Prostate gland (tissue), 2 donors: ENCODE measurements at regions not wholly inside any gene's neighbourhood (a gene's known extent, or its start where the extent isn't known, plus 50 kb on each side); places are given as distances from the start of the nearest gene placed in this dataset.

Experiments used
- DNase-seq: peaks from one replicate; pipeline ENCODE4 v3.0.0-alpha.2; 2019; ENCODE audit warnings: low spot score
- H3K27ac ChIP-seq, 2 donors: fragments of 200-600 bp; sonication (generic); 2 replicates each; pipeline ENCODE4 v1.5.1; 2017 to 2019
- H3K27me3 ChIP-seq: fragments of 200-600 bp; sonication (generic); replicated peaks from 2 replicates; pipeline ENCODE4 v1.5.1; 2019; ENCODE audit not compliant: insufficient read depth
- H3K36me3 ChIP-seq, 2 donors: fragments of 200-600 bp; sonication (generic); 1 replicate in 1 of 2; 2 replicates in 1 of 2; pipeline versions ENCODE4 v1.5.1 to v1.8.1; 2017 to 2019
- H3K4me1 ChIP-seq: fragments of 200-600 bp; sonication (generic); replicated peaks from 2 replicates; pipeline ENCODE4 v1.5.1; 2019
- H3K4me3 ChIP-seq, 2 donors: fragments of 200-600 bp; sonication (generic); 2 replicates each; pipeline ENCODE4 v1.5.1; 2017 to 2019
- H3K9me3 ChIP-seq: fragments of 200-600 bp; sonication (generic); 2 replicates; pipeline ENCODE4 v1.5.1; 2017
- CTCF ChIP-seq, 4 experiments: fragments of 200-600 bp in 2 of 4; fragments of 450-650 bp in 2 of 4; sonication (generic) in 2 of 4; IDR thresholded peaks; 1 replicate in 3 of 4; 2 replicates in 1 of 4; pipeline ENCODE4 v1.5.1; 2016 to 2019; ENCODE audit warnings: antibody characterized with exemption in 4 of 4, mild to moderate bottlenecking in 2 of 4, moderate library complexity in 2 of 4
- POLR2A ChIP-seq: fragments of 450-650 bp; IDR thresholded peaks from one replicate; pipeline ENCODE4 v1.6.1; 2016; ENCODE audit warnings: antibody characterized with exemption, mild to moderate bottlenecking
- POLR2AphosphoS5 ChIP-seq: sonication (generic); formaldehyde crosslinking; IDR thresholded peaks from one replicate; pipeline ENCODE4 v1.6.1; 2017; ENCODE audit warnings: antibody characterized with exemption
- WGBS: methylation state at CpG from one replicate; pipeline ENCODE4 v1.1.5; 2018; 5-methylcytosine and 5-hydroxymethylcytosine counted together
- intact Hi-C: fragments of 100-400 bp; cut with DNase I; formaldehyde crosslinking; loops from one replicate; pipeline ENCODE4 v1.14.2; 2022

- H3K27ac ChIP-seq = no peak overlapping the region
- DNase-seq = no peak
- no peaks in the 10 kb centered on the region for H3K9me3 ChIP-seq
- H3K4me1 ChIP-seq = no peaks in the 10 kb centered on the region
- intact Hi-C loops = no loop called here
- no peaks in the 10 kb centered on the region for H3K36me3 ChIP-seq
- H3K27me3 ChIP-seq = no peaks in the 10 kb centered on the region
- TF ChIP-seq POLR2A (no peak), POLR2AphosphoS5 (no peak), CTCF (IDR thresholded peaks at IDR 0.05) (no peak)
- 78% methylated on average over 1 of the region's 1 CpG for WGBS
- H3K4me3 ChIP-seq = no peak overlapping the region
These were observed 115.9 kb upstream of the ST8SIA2 start for GRCh38 chr15:92277776-92278175.

GRCh38 chr15:92283813-92284212, 109.9 kb upstream of the ST8SIA2 start:
- TF ChIP-seq POLR2A (no peak), POLR2AphosphoS5 (no peak), CTCF (IDR thresholded peaks at IDR 0.05) (no peak)
- no peak for DNase-seq
- intact Hi-C loops = no loop called here
- Histone ChIP-seq H3K4me3 (no peak overlapping the region), H3K4me1 (no peaks in the 10 kb centered on the region), H3K9me3 (no peaks in the 10 kb centered on the region), H3K27me3 (no peaks in the 10 kb centered on the region), H3K36me3 (no peaks in the 10 kb centered on the region), H3K27ac (no peak overlapping the region)
- 41% methylated on average over 2 of the region's 2 CpGs for WGBS

- Histone ChIP-seq H3K27me3 (no peaks in the 10 kb centered on the region), H3K4me3 (no peak overlapping the region), H3K4me1 (no peaks in the 10 kb centered on the region), H3K36me3 (no peaks in the 10 kb centered on the region), H3K27ac (no peak overlapping the region), H3K9me3 (no peaks in the 10 kb centered on the region)
- DNase-seq = no peak
- intact Hi-C loops = no loop called here
- 81% methylated on average over 2 of the region's 2 CpGs for WGBS
- TF ChIP-seq POLR2AphosphoS5 (no peak), CTCF (IDR thresholded peaks at IDR 0.05) (no peak)
These were observed 104.9 kb upstream of the ST8SIA2 start for GRCh38 chr15:92288755-92289154.

GRCh38 chr15:92289733-92290132, 103.9 kb upstream of the ST8SIA2 start:
- WGBS = 55% methylated on average over 4 of the region's 4 CpGs
- H3K36me3 ChIP-seq = no peaks in the 10 kb centered on the region
- H3K4me3 ChIP-seq = no peak overlapping the region
- intact Hi-C loops = no loop called here
- no peaks in the 10 kb centered on the region for H3K9me3 ChIP-seq
- no peaks in the 10 kb centered on the region for H3K4me1 ChIP-seq
- TF ChIP-seq POLR2AphosphoS5 (no peak), CTCF (IDR thresholded peaks at IDR 0.05) (no peak), POLR2A (no peak)
- no peak overlapping the region for H3K27ac ChIP-seq
- DNase-seq = no peak
- H3K27me3 ChIP-seq = no peaks in the 10 kb centered on the region

- 82% methylated on average over 5 of the region's 5 CpGs for whole genome bisulfite sequencing
- no peaks in the 10 kb centered on the region for H3K9me3 ChIP-seq
- H3K27ac ChIP-seq = no peak overlapping the region
- H3K36me3 ChIP-seq = no peaks in the 10 kb centered on the region
- TF ChIP-seq POLR2AphosphoS5 (no peak), CTCF (IDR thresholded peaks at IDR 0.05) (no peak), POLR2A (no peak)
- no peaks in the 10 kb centered on the region for H3K27me3 ChIP-seq
- H3K4me3 ChIP-seq = no peak overlapping the region
- no peaks in the 10 kb centered on the region for H3K4me1 ChIP-seq
- DNase-seq = no peak
- intact Hi-C loops = no loop called here
These were observed 103.2 kb upstream of the ST8SIA2 start for GRCh38 chr15:92290359-92290992.
